ENCODE measurements at regions not wholly inside any gene's neighbourhood (a gene's known extent, or its start where the extent isn't known, plus 50 kb on each side); places are given as distances from the start of the nearest gene placed in this dataset.

- no peak for TF ChIP-seq CTCF (IDR thresholded peaks at IDR 0.05; ENCODE audit: borderline replicate concordance, extremely low read depth, low read length, poor library complexity, severe bottlenecking)
- no peak for TF ChIP-seq EZH2 (IDR thresholded peaks at IDR 0.05; ENCODE audit: borderline replicate concordance, low read depth, low read length, severe bottlenecking)
Observed at GRCh38 chr1:22326372-22326915, 125.2 kb upstream of the ZBTB40 start.
